Endothelial cell of umbilical vein (primary cell): ENCODE measurements at regions not wholly inside any gene's neighbourhood (a gene's known extent, or its start where the extent isn't known, plus 50 kb on each side); places are given as distances from the start of the nearest gene placed in this dataset.

Experiments
- CTCF ChIP-seq, 2 donors: IDR thresholded peaks; 1 replicate in 1 of 2; 2 replicates in 1 of 2; pipeline ENCODE4 v1.5.1; 2011; ENCODE audit warnings: low read length in 2 of 2, mild to moderate bottlenecking in 2 of 2, moderate library complexity in 2 of 2, control low read depth in 1 of 2, inconsistent platforms in 1 of 2, low read depth in 1 of 2; ENCODE audit not compliant: insufficient read depth in 1 of 2; ENCODE audit errors: extremely low read depth in 1 of 2
- EZH2 ChIP-seq: IDR thresholded peaks from 2 replicates; pipeline ENCODE4 v1.6.1; 2012; ENCODE audit warnings: borderline replicate concordance, low read depth, mild to moderate bottlenecking, moderate library complexity, low read length, inconsistent platforms; ENCODE audit not compliant: severe bottlenecking
- FOS ChIP-seq: IDR thresholded peaks from 2 replicates; pipeline ENCODE4 v1.6.1; 2011; ENCODE audit warnings: mild to moderate bottlenecking, low read length, moderate library complexity, borderline replicate concordance; ENCODE audit not compliant: insufficient read depth
- GATA2 ChIP-seq: IDR thresholded peaks from 2 replicates; pipeline ENCODE4 v1.7.0; 2011; ENCODE audit warnings: low read depth, mild to moderate bottlenecking, moderate library complexity, mixed read lengths, low read length; ENCODE audit not compliant: insufficient read length, insufficient read depth
- JUN ChIP-seq: IDR thresholded peaks from 2 replicates; pipeline ENCODE4 v1.6.1; 2011; ENCODE audit warnings: borderline replicate concordance, low read depth; ENCODE audit not compliant: insufficient read length, insufficient read depth
- MAX ChIP-seq: IDR thresholded peaks from 2 replicates; pipeline ENCODE4 v1.6.1; 2011; ENCODE audit not compliant: insufficient read depth, insufficient read length
- MYC ChIP-seq: IDR thresholded peaks from one replicate; pipeline ENCODE4 v1.6.1; 2011; ENCODE audit warnings: mild to moderate bottlenecking, low read depth, low read length
- POLR2A ChIP-seq: IDR thresholded peaks from 2 replicates; pipeline ENCODE4 v1.6.1; 2012; ENCODE audit warnings: low read depth, mild to moderate bottlenecking, control low read depth, low read length
- POLR2AphosphoS5 ChIP-seq: IDR thresholded peaks from 2 replicates; pipeline ENCODE4 v1.6.1; 2012; ENCODE audit warnings: low read depth, mild to moderate bottlenecking, control low read depth, low read length, moderate library complexity; ENCODE audit not compliant: insufficient read depth

GRCh38 chrX:129347291-129347690 is 176.0 kb downstream of the SMARCA1 start:
- peak in 1 of 2 donors; percentile 12 for TF ChIP-seq CTCF (IDR thresholded peaks at IDR 0.05; ENCODE audit: extremely low read depth in 1 of 2, insufficient read depth in 1 of 2, low read depth in 1 of 2, low read length in 2 of 2)
- no peak for TF ChIP-seq POLR2AphosphoS5
- no peak for TF ChIP-seq JUN
- TF ChIP-seq POLR2A, result no peak
- no peak for TF ChIP-seq EZH2
- TF ChIP-seq FOS, result no peak
- no peak for TF ChIP-seq MAX
- TF ChIP-seq GATA2, result no peak
- TF ChIP-seq MYC, result no peak
